Fibroblast of lung (primary cell): ENCODE measurements at regions not wholly inside any gene's neighbourhood (a gene's known extent, or its start where the extent isn't known, plus 50 kb on each side); places are given as distances from the start of the nearest gene placed in this dataset.

Experiments used
- DNase-seq, 2 donors: peaks; one replicate each; pipeline versions ENCODE4 v3.0.0 to v3.0.0-alpha.2; 2010; ENCODE audit warnings: low read depth in 2 of 2
- H2AFZ ChIP-seq: 2 replicates; pipeline ENCODE4 v1.5.1; 2012; ENCODE audit warnings: low read length, control low read depth, inconsistent platforms
- H3K27ac ChIP-seq: 2 replicates; pipeline ENCODE4 v1.5.1; 2011; ENCODE audit warnings: low read length, control low read depth; ENCODE audit not compliant: insufficient read depth
- H3K27me3 ChIP-seq: 2 replicates; pipeline ENCODE4 v1.5.1; 2011; ENCODE audit warnings: mild to moderate bottlenecking, low read length; ENCODE audit not compliant: control insufficient read depth, insufficient read depth
- H3K36me3 ChIP-seq: 2 replicates; pipeline ENCODE4 v1.5.1; 2011; ENCODE audit warnings: low read length; ENCODE audit not compliant: control insufficient read depth, insufficient read depth
- H3K4me1 ChIP-seq: 2 replicates; pipeline ENCODE4 v1.5.1; 2011; ENCODE audit warnings: low read length; ENCODE audit not compliant: control insufficient read depth, insufficient read depth; ENCODE audit errors: extremely low read depth
- H3K4me2 ChIP-seq: 2 replicates; pipeline ENCODE4 v1.5.1; 2011; ENCODE audit warnings: low read length, control low read depth; ENCODE audit not compliant: insufficient read depth; ENCODE audit errors: extremely low read depth
- H3K4me3 ChIP-seq, 4 experiments: fragments of 200-600 bp in 1 of 4; sonication (generic) in 1 of 4; replicated peaks in 1 of 4; 2 replicates each; pipeline ENCODE4 v1.5.1; 2011 to 2016; ENCODE audit warnings: low read length in 4 of 4, low read depth in 3 of 4, mild to moderate bottlenecking in 3 of 4, control low read depth in 2 of 4, inconsistent platforms in 1 of 4, mixed read lengths in 1 of 4; ENCODE audit not compliant: insufficient read depth in 1 of 4; ENCODE audit errors: control extremely low read depth in 1 of 4
- H3K79me2 ChIP-seq: 2 replicates; pipeline ENCODE4 v1.5.1; 2012; ENCODE audit warnings: mild to moderate bottlenecking, low read length, inconsistent platforms; ENCODE audit not compliant: control insufficient read depth, insufficient read depth
- H3K9ac ChIP-seq: 2 replicates; pipeline ENCODE4 v1.5.1; 2011; ENCODE audit warnings: mild to moderate bottlenecking, low read length, control low read depth; ENCODE audit not compliant: insufficient read depth
- H3K9me3 ChIP-seq: 2 replicates; pipeline ENCODE4 v1.5.1; 2012; ENCODE audit warnings: low read depth, low read length; ENCODE audit not compliant: control insufficient read depth, insufficient read depth
- H4K20me1 ChIP-seq: 2 replicates; pipeline ENCODE4 v1.5.1; 2011; ENCODE audit warnings: low read length; ENCODE audit not compliant: control insufficient read depth, insufficient read depth; ENCODE audit errors: extremely low read depth
- EZH2 ChIP-seq: IDR thresholded peaks from 2 replicates; pipeline ENCODE4 v1.5.1; 2012; ENCODE audit warnings: low read length, control low read depth, mild to moderate bottlenecking; ENCODE audit errors: missing control alignments
- TF ChIP-seq, protein P1 (sequence below), 2 donors: IDR thresholded peaks in 1 of 2; conservative IDR thresholded peaks in 1 of 2; 1 replicate in 1 of 2; 2 replicates in 1 of 2; pipeline ENCODE4 v1.5.1; 2011 to 2012; ENCODE audit warnings: low read length in 2 of 2, control low read depth in 1 of 2, inconsistent platforms in 1 of 2, low read depth in 1 of 2, mild to moderate bottlenecking in 1 of 2

DNA sequence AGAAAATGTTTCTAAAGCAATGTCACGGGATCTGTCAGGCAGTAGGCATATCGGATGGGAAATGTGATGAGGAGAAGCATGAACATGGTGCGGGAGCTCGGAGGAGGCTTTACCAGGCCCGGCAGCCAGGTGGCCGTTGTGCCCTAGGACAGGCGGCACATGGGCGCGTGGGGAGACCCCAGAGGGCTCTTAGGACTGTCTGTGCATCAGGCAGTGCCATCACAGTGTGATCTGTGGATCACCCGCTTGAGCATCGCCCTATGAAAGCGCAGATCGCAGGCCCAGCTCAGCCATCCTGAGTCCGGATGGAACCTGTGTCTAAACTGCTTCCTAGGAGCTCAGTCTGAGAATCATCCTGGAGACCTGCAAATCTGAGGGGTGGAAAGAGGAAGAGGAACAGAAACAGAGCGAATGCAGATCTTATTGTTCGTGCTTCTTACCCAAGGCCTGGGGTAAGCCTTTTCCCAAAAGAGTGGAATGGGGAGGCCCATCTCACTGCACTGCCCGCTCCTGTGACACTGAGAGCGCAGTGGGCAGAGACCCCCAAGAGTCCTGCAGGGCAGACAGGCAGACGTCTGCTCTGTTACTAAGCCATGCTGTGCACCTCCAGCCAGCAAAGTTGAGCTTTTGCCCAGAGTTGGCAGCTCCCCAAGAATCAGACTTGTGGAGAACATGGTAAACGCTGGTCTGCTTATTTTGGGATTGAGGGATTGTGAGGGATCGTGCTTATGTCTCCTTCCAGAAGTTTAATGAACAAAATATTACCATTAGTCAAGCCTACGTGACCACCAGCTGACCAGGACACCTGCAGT lies 251.0 kb downstream of the RHOU start:
- no peak overlapping the region for H3K9ac ChIP-seq
- no peaks in the 10 kb centered on the region for H3K79me2 ChIP-seq
- no peaks in the 10 kb centered on the region for H3K9me3 ChIP-seq
- no peak overlapping the region for H3K27ac ChIP-seq
- H4K20me1 ChIP-seq, result no peaks in the 10 kb centered on the region
- H3K4me3 ChIP-seq, result no peak overlapping the region
- no peak overlapping the region for H2AFZ ChIP-seq
- H3K4me2 ChIP-seq, result no peak overlapping the region
- H3K27me3 ChIP-seq, result no peaks in the 10 kb centered on the region
- no peak for TF ChIP-seq EZH2
- TF ChIP-seq, protein P1, sequence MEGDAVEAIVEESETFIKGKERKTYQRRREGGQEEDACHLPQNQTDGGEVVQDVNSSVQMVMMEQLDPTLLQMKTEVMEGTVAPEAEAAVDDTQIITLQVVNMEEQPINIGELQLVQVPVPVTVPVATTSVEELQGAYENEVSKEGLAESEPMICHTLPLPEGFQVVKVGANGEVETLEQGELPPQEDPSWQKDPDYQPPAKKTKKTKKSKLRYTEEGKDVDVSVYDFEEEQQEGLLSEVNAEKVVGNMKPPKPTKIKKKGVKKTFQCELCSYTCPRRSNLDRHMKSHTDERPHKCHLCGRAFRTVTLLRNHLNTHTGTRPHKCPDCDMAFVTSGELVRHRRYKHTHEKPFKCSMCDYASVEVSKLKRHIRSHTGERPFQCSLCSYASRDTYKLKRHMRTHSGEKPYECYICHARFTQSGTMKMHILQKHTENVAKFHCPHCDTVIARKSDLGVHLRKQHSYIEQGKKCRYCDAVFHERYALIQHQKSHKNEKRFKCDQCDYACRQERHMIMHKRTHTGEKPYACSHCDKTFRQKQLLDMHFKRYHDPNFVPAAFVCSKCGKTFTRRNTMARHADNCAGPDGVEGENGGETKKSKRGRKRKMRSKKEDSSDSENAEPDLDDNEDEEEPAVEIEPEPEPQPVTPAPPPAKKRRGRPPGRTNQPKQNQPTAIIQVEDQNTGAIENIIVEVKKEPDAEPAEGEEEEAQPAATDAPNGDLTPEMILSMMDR (conservative IDR thresholded peaks at IDR 0.05 in 1 of 2, IDR thresholded peaks at IDR 0.05 in 1 of 2; ENCODE audit: low read depth in 1 of 2, low read length in 2 of 2), result no peak
- H3K36me3 ChIP-seq, result no peaks in the 10 kb centered on the region
- H3K4me1 ChIP-seq, result no peaks in the 10 kb centered on the region
- peak; percentile 27 to 66 for DNase-seq

- Histone ChIP-seq H3K9ac (no peak overlapping the region), H3K4me1 (no peaks in the 10 kb centered on the region), H3K36me3 (no peaks in the 10 kb centered on the region), H3K27ac (no peak overlapping the region), H3K9me3 (no peaks in the 10 kb centered on the region), H3K27me3 (no peaks in the 10 kb centered on the region), H2AFZ (no peak overlapping the region), H3K4me2 (no peak overlapping the region), H3K79me2 (no peaks in the 10 kb centered on the region), H3K4me3 (no peak overlapping the region), H4K20me1 (no peaks in the 10 kb centered on the region)
- no peak for TF ChIP-seq EZH2
- TF ChIP-seq, protein P1 (conservative IDR thresholded peaks at IDR 0.05 in 1 of 2, IDR thresholded peaks at IDR 0.05 in 1 of 2; ENCODE audit: low read depth in 1 of 2, low read length in 2 of 2), result no peak
- DNase-seq, result no peak
Measured at GRCh38 chr1:228987286-228987685, 252.0 kb downstream of the RHOU start.

- no peaks in the 10 kb centered on the region for H3K36me3 ChIP-seq
- H3K27me3 ChIP-seq, result no peaks in the 10 kb centered on the region
- no peak overlapping the region for H3K4me3 ChIP-seq
- H3K9ac ChIP-seq, result no peak overlapping the region
- H3K27ac ChIP-seq, result no peak overlapping the region
- no peaks in the 10 kb centered on the region for H3K79me2 ChIP-seq
- no peaks in the 10 kb centered on the region for H3K9me3 ChIP-seq
- H3K4me1 ChIP-seq, result no peaks in the 10 kb centered on the region
- TF ChIP-seq, protein P1 (conservative IDR thresholded peaks at IDR 0.05 in 1 of 2, IDR thresholded peaks at IDR 0.05 in 1 of 2; ENCODE audit: low read depth in 1 of 2, low read length in 2 of 2), result no peak
- H2AFZ ChIP-seq, result no peak overlapping the region
- H3K4me2 ChIP-seq, result no peak overlapping the region
- H4K20me1 ChIP-seq, result no peaks in the 10 kb centered on the region
- no peak for DNase-seq
Measured at GRCh38 chr1:228987736-228988506, 252.6 kb downstream of the RHOU start.
